Right lung (tissue), 2 donors: ENCODE measurements at regions not wholly inside any gene's neighbourhood (a gene's known extent, or its start where the extent isn't known, plus 50 kb on each side); places are given as distances from the start of the nearest gene placed in this dataset.

Experiments used
- DNase-seq, 2 donors: peaks; one replicate each; pipeline ENCODE4 v3.0.0-alpha.2; 2013

GRCh38 chr7:116083796-116084195 lies 53.2 kb upstream of the TFEC start:
- DNase-seq, result no peak

- DNase-seq, result no peak
These were observed 56.0 kb upstream of the TFEC start for GRCh38 chr7:116086547-116087045.

- no peak for DNase-seq
These were observed 56.7 kb upstream of the TFEC start for GRCh38 chr7:116087291-116087690.

DNA sequence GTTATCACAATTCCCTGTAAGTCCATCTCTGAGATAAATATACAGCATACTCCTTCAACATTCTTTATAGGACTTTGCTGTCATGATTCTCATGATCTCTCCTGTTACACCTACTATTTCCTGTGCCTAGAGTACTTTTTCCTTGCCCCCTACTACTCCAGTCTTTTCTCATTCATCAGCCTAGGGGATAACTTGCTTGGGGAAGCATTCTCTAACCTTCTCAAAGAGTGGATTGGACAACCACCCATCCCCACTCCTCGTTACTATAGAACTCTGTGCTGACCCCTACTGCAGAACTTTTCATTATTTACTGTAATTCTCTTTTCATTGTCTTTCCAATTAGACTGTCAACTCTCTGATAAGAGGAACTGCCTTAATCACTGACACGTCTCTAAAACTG lies 57.4 kb upstream of the TFEC start:
- no peak for DNase-seq

- DNase-seq, result no peak
These were observed 58.7 kb upstream of the TFEC start for GRCh38 chr7:116089293-116089692.

DNA sequence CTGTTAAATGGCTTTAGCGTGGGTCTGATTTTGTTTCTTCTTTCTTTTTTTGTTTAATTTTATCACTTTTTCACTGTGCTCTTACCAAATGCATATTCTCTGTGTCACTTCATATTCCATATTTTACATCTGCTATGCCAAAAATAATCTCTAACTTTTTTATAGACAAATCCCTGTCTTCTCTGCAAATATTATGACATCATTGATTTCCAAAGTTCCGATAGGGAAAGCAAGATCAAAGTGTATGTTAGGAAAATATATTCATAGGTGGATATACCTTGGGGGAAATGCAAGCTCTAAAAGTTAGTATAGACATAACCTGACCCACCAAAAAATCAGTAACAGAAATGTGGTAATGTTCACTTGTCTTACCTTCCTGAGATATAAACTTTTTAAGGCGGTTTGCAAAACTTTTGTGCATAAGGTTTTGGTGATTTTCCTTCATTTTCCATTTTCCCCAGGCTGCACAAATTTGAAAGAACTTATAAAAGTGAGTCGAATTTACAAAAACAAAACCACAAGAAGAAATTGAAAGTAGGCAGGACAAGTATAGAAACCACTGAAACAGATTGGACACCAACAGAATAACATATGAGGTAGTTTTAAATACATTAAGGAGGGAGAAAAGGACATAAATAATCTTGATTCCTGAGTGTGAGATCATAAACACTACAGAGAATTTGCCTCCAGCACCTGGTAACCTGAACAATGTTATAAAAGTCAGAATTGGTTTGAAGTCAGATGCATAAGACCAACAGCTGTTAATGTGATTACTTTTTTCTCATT lies 63.1 kb upstream of the TFEC start:
- DNase-seq, result no peak

GRCh38 chr7:116095396-116095795 lies 64.8 kb upstream of the TFEC start:
- no peak for DNase-seq

- DNase-seq, result no peak
These were observed 66.9 kb upstream of the TFEC start for GRCh38 chr7:116097365-116098009.

DNA sequence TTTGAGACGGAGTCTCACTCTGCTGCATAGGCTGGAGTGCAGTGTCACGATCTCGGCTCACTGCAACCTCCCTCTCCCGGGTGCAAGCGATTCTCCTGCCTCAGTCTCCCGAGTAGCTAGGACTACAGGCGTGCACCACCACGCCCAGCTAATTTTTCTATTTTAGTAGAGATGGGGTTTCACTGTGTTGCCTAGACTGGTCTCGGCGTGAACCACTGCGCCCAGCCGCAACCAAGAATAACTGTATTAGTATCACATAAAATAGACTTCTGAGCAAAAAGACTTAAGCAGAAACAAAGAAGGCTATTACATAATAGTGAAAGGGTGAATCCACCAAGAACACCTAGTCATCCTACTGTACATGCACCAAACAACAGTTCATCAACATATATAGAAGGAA lies 67.6 kb upstream of the TFEC start:
- no peak for DNase-seq

- no peak for DNase-seq
These were observed 70.1 kb upstream of the TFEC start for GRCh38 chr7:116100626-116101025.

GRCh38 chr7:116101704-116102103 lies 71.1 kb upstream of the TFEC start:
- DNase-seq, result no peak

- DNase-seq, result no peak
These were observed 80.9 kb upstream of the TFEC start for GRCh38 chr7:116111475-116111874.

DNA sequence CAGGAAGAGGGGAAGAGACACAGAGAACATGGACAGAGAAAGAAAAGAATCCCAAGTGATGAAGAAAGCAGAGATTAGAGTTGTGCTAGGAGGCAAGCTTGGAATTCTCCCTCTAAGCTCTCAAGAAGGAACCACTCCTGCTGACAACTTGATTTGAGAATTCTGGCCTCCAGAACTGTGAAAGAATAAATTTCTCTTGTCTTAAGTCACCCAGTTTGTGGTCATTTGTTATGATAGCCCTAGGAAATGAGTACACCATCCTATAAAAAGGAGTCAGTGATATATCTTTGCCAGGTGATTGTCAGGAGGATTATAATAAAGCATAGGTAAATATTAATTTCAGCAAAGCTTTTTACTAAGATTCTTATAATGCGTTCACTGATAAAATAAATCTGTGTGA lies 82.7 kb upstream of the TFEC start:
- DNase-seq, result no peak

- DNase-seq, result no peak
These were observed 89.5 kb upstream of the TES start for GRCh38 chr7:116120839-116121238.

DNA sequence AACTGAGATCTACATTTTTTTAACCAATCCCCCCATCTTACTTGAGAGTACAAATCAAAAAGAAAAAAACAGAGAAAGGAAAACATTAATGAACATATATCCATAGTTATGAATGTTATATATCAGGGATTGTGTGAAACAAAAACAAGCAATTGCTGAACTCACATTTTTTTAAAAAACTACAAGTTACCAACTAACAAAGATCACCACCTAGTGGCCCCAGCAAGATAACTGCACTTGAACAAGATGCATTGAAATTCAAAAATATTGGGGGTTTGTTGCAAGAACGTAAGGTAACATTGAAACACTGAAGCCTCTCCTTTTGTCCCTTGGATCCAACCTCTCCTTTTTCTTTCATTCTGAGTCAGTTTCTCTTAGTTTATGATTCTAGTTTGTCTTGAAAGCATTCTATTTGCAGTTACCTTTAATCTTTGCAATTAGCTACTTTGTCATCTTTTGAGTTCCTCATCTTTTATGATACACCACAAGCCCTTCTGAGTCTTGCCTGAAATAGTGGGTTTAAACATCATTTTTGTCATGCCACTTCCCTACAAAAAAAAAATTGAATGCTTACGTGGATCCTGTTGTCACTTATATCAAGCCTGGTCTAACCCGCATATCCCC lies 87.3 kb upstream of the TES start:
- DNase-seq, result peak; percentile 17 to 40

DNA sequence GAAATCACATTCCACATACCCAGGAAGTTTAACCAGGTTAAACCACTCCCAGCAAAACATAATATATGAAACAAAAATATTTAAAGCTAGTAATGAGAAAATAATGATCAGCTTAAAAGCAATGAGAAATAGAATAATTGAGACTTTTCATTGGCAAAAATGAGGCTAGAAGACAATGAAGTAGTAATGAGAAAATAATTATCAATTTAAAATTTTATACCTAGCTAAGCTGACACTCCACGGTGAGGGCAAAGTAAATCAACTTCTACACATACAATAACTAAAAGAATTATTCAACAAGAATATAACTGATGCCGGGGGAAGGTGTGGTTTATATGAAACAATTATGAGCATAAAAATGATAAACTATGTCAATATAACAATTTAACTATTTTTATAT lies 82.2 kb upstream of the TES start:
- no peak for DNase-seq

GRCh38 chr7:116135306-116135705 lies 75.0 kb upstream of the TES start:
- no peak for DNase-seq

DNA sequence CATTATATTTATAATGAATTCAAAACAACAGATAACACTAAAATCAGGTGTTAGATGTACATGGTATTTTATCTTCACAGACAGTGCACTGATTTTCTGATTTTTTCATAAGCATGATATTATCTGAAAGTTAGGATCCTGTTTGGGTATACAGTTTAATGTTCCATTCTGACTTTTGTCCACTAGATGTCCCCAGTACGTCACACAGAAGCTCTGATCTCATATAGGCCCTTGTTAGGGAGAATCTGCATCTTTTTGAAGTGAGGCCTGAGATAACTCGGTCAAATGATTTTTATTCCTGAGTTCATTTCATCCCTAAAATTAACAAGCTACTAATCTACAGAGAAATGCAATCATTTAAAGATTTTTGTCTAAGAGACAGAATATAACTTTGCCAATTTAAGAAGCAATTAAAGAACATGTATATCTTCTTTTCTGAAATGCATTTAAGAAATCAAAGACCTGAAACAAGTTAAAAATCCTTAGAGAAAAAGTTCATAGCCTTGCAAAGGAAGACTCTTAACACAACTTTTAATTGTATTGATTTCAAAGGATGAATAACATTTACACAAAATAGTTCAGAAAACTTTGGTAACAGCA lies 72.0 kb upstream of the TES start:
- peak; percentile 21 to 42 for DNase-seq

GRCh38 chr7:116139007-116139406 lies 71.3 kb upstream of the TES start:
- DNase-seq, result no peak

DNA sequence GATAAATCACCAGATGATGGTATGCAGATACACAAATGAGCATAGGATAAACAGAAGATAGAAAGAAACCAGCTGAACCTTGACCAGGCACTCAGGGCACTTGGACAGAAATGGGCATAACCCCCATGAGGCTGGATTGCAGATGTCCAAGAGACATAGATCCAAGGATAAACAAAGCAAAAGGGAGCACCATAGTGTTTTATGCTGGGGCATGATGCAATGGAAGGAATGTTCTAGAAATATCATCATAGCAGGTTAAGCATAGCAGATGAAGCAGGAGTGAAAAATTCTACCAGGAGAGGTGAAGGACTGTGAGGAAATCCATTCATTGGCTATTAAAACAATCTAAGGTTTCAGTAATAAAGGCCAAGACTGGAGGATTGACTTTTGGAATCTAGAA lies 70.5 kb upstream of the TES start:
- no peak for DNase-seq

GRCh38 chr7:116142374-116142773 lies 68.0 kb upstream of the TES start:
- DNase-seq, result no peak

GRCh38 chr7:116142850-116143249 lies 67.5 kb upstream of the TES start:
- DNase-seq, result no peak
